ENCODE measurements at regions not wholly inside any gene's neighbourhood (a gene's known extent, or its start where the extent isn't known, plus 50 kb on each side); places are given as distances from the start of the nearest gene placed in this dataset.

GRCh38 chr6:40286721-40287120 lies 300.4 kb downstream of the LRFN2 start:
- H3K36me3 ChIP-seq (ENCODE audit: insufficient read depth, low read length, poor library complexity, severe bottlenecking): no peaks in the 10 kb centered on the region
- no peak overlapping the region for H3K4me3 ChIP-seq (ENCODE audit: low read depth, low read length, poor library complexity, severe bottlenecking)
- H3K9me3 ChIP-seq (ENCODE audit: low read depth, low read length, poor library complexity, severe bottlenecking): no peaks in the 10 kb centered on the region
- CTCF ChIA-PET: no interaction called here
- BruUV-seq (replicated peaks): no TSS peak
- no peak for TF ChIP-seq CTCF (conservative IDR thresholded peaks at IDR 0.05; ENCODE audit: low read depth, low read length)
- no peak for TF ChIP-seq EZH2 (IDR thresholded peaks at IDR 0.05; ENCODE audit: borderline replicate concordance, low read depth, low read length, poor library complexity, severe bottlenecking)
- intact Hi-C loops (cut with micrococcal nuclease; ENCODE audit: unreplicated experiment): no loop called here
- H3K4me1 ChIP-seq (ENCODE audit: insufficient read depth, low read length, poor library complexity, severe bottlenecking): peaks cover 18% of the 10 kb centered on the region
- no peak overlapping the region for H3K27ac ChIP-seq (ENCODE audit: low read depth, low read length, poor library complexity, severe bottlenecking)
- POLR2A ChIA-PET (ENCODE audit: low non-redundant PET): no interaction called here
- H3K27me3 ChIP-seq (replicated peaks; ENCODE audit: insufficient read depth, low read depth, low read length, poor library complexity): peaks cover 32% of the 10 kb centered on the region
- no peak for DNase-seq (ENCODE audit: low spot score)

GRCh38 chr6:40285996-40286395 lies 301.2 kb downstream of the LRFN2 start:
- BruUV-seq (replicated peaks): no TSS peak
- DNase-seq (ENCODE audit: low spot score): no peak

GRCh38 chr6:40285535-40285934 lies 301.6 kb downstream of the LRFN2 start:
- intact Hi-C loops (cut with micrococcal nuclease; ENCODE audit: unreplicated experiment): no loop called here
- Histone ChIP-seq H3K36me3 (ENCODE audit: insufficient read depth, low read length, poor library complexity, severe bottlenecking) (no peaks in the 10 kb centered on the region), H3K4me1 (ENCODE audit: insufficient read depth, low read length, poor library complexity, severe bottlenecking) (peaks cover 18% of the 10 kb centered on the region), H3K27ac (ENCODE audit: low read depth, low read length, poor library complexity, severe bottlenecking) (no peak overlapping the region), H3K4me3 (ENCODE audit: low read depth, low read length, poor library complexity, severe bottlenecking) (no peak overlapping the region), H3K9me3 (ENCODE audit: low read depth, low read length, poor library complexity, severe bottlenecking) (no peaks in the 10 kb centered on the region), H3K27me3 (replicated peaks; ENCODE audit: insufficient read depth, low read depth, low read length, poor library complexity) (peaks cover 32% of the 10 kb centered on the region)
- no peak for DNase-seq (ENCODE audit: low spot score)
- ChIA-PET POLR2A (ENCODE audit: low non-redundant PET) (no interaction called here), CTCF (no interaction called here)
- TF ChIP-seq EZH2 (IDR thresholded peaks at IDR 0.05; ENCODE audit: borderline replicate concordance, low read depth, low read length, poor library complexity, severe bottlenecking): no peak
- BruUV-seq (replicated peaks): no TSS peak

More at GRCh38 chr6:40285996-40286395, 301.2 kb downstream of the LRFN2 start:
- ChIA-PET POLR2A (ENCODE audit: low non-redundant PET) (no interaction called here), CTCF (no interaction called here)
- TF ChIP-seq CTCF (conservative IDR thresholded peaks at IDR 0.05; ENCODE audit: low read depth, low read length) (no peak), EZH2 (IDR thresholded peaks at IDR 0.05; ENCODE audit: borderline replicate concordance, low read depth, low read length, poor library complexity, severe bottlenecking) (no peak)
- Histone ChIP-seq H3K4me3 (ENCODE audit: low read depth, low read length, poor library complexity, severe bottlenecking) (no peak overlapping the region), H3K4me1 (ENCODE audit: insufficient read depth, low read length, poor library complexity, severe bottlenecking) (peaks cover 18% of the 10 kb centered on the region), H3K27ac (ENCODE audit: low read depth, low read length, poor library complexity, severe bottlenecking) (no peak overlapping the region), H3K9me3 (ENCODE audit: low read depth, low read length, poor library complexity, severe bottlenecking) (no peaks in the 10 kb centered on the region), H3K27me3 (replicated peaks; ENCODE audit: insufficient read depth, low read depth, low read length, poor library complexity) (peaks cover 32% of the 10 kb centered on the region), H3K36me3 (ENCODE audit: insufficient read depth, low read length, poor library complexity, severe bottlenecking) (no peaks in the 10 kb centered on the region)
- intact Hi-C loops (cut with micrococcal nuclease; ENCODE audit: unreplicated experiment): no loop called here

- Histone ChIP-seq H3K4me3 (ENCODE audit: low read depth, low read length, poor library complexity, severe bottlenecking) (no peak overlapping the region), H3K36me3 (ENCODE audit: insufficient read depth, low read length, poor library complexity, severe bottlenecking) (no peaks in the 10 kb centered on the region), H3K9me3 (ENCODE audit: low read depth, low read length, poor library complexity, severe bottlenecking) (no peaks in the 10 kb centered on the region), H3K27ac (ENCODE audit: low read depth, low read length, poor library complexity, severe bottlenecking) (no peak overlapping the region), H3K27me3 (replicated peaks; ENCODE audit: insufficient read depth, low read depth, low read length, poor library complexity) (peaks cover 32% of the 10 kb centered on the region), H3K4me1 (ENCODE audit: insufficient read depth, low read length, poor library complexity, severe bottlenecking) (peaks cover 18% of the 10 kb centered on the region)
- ChIA-PET CTCF (no interaction called here), POLR2A (ENCODE audit: low non-redundant PET) (no interaction called here)
- no TSS peak for BruUV-seq (replicated peaks)
- DNase-seq (ENCODE audit: low spot score): no peak
- intact Hi-C loops (cut with micrococcal nuclease; ENCODE audit: unreplicated experiment): no loop called here
- TF ChIP-seq EZH2 (IDR thresholded peaks at IDR 0.05; ENCODE audit: borderline replicate concordance, low read depth, low read length, poor library complexity, severe bottlenecking): no peak
Measured at GRCh38 chr6:40282986-40283385, 304.2 kb downstream of the LRFN2 start.

All from A673 (cell line).